ENCODE measurements at regions not wholly inside any gene's neighbourhood (a gene's known extent, or its start where the extent isn't known, plus 50 kb on each side); places are given as distances from the start of the nearest gene placed in this dataset.

DNA sequence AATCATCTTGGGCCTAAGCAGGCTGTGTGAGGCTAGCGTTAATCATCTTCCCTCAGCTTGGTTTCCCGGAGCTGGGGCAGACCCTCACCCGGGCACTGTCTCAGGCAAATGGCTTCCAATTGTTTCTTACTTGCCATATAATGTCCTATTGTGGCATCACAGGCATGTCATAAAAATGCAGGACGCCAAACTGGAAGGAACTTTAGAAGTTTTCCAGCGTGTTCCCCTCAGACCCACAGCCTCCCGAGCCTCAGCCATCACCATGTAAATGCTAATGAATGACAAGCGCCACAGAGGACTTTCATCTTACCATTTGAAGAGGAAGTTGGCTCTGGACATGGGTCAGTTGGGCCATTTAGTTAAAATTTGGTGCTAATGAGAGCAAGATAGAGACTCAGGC, 143.0 kb upstream of the IRX1 start:
- H3K4me2 ChIP-seq (ENCODE audit: insufficient read depth, low read length) = no peak overlapping the region
- WGBS (ENCODE audit: insufficient coverage, low coverage, missing lambda C conversion rate) = 0% methylated on average over 7 of the region's 7 CpGs
- H3K36me3 ChIP-seq (ENCODE audit: control insufficient read depth, insufficient read depth, low read length) = no peaks in the 10 kb centered on the region
- no peaks in the 10 kb centered on the region for H4K20me1 ChIP-seq (replicated peaks; ENCODE audit: control insufficient read depth, insufficient read depth, low read length)
- H3K9me1 ChIP-seq (ENCODE audit: control insufficient read depth, insufficient read depth, low read length) = no peaks in the 10 kb centered on the region
- H2AFZ ChIP-seq (ENCODE audit: low read depth, low read length) = no peak overlapping the region
- H3K79me2 ChIP-seq (ENCODE audit: control insufficient read depth, insufficient read depth, low read length) = no peaks in the 10 kb centered on the region
- TF ChIP-seq ZNF445 (CRISPR knock-in tag; IDR thresholded peaks at IDR 0.05; ENCODE audit: low read depth) (no peak), NCOA6 (IDR thresholded peaks at IDR 0.05) (no peak), MAFG (tag; conservative IDR thresholded peaks at IDR 0.05) (no peak), ZNF785 (CRISPR knock-in tag; IDR thresholded peaks at IDR 0.05) (no peak), NRF1 (conservative IDR thresholded peaks at IDR 0.05 in 1 of 2, IDR thresholded peaks at IDR 0.05 in 1 of 2) (no peak), ZNF589 (CRISPR knock-in tag; IDR thresholded peaks at IDR 0.05; ENCODE audit: low read depth) (no peak), TEAD2 (tag; IDR thresholded peaks at IDR 0.05) (no peak), HEY1 (CRISPR knock-in tag; IDR thresholded peaks at IDR 0.05; ENCODE audit: borderline replicate concordance) (no peak)
- TF ChIP-seq, protein P1, sequence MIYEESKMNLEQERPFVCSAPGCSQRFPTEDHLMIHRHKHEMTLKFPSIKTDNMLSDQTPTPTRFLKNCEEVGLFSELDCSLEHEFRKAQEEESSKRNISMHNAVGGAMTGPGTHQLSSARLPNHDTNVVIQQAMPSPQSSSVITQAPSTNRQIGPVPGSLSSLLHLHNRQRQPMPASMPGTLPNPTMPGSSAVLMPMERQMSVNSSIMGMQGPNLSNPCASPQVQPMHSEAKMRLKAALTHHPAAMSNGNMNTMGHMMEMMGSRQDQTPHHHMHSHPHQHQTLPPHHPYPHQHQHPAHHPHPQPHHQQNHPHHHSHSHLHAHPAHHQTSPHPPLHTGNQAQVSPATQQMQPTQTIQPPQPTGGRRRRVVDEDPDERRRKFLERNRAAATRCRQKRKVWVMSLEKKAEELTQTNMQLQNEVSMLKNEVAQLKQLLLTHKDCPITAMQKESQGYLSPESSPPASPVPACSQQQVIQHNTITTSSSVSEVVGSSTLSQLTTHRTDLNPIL (CRISPR knock-in tag; IDR thresholded peaks at IDR 0.05) = no peak
- peaks cover 0 to 6% of the 10 kb centered on the region in 2 experiments; a peak in 1 of 5 replicates for H3K27me3 ChIP-seq (ENCODE audit: control insufficient read depth in 2 of 2, insufficient read depth in 2 of 2, low read length in 2 of 2)
- no peak overlapping the region for H3K27ac ChIP-seq (ENCODE audit: extremely low read depth, low read depth, low read length)
- in situ Hi-C loops (cut with MboI) (no loop called here), intact Hi-C loops (cut with micrococcal nuclease) (no loop called here)
- ATAC-seq (no peak), DNase-seq (ENCODE audit: extremely low read depth in 1 of 4, low spot score in 3 of 4) (no peak), FAIRE-seq (no peak)
- no peak overlapping the region for H3K9ac ChIP-seq (ENCODE audit: insufficient read depth in 1 of 2, low read depth in 2 of 2, low read length in 2 of 2)
- no peaks in the 10 kb centered on the region for H3K9me3 ChIP-seq (replicated peaks; ENCODE audit: control insufficient read depth, insufficient read depth, low read depth, low read length)
- H3K4me3 ChIP-seq = no peak overlapping the region
- H3K4me1 ChIP-seq (replicated peaks in 1 of 2; ENCODE audit: control insufficient read depth in 2 of 2, insufficient read depth in 2 of 2, low read length in 2 of 2) = no peaks in the 10 kb centered on the region
- POLR2A ChIA-PET = no interaction called here
- CTCF ChIA-PET (ENCODE audit: low intra/inter-chr PET ratio) = no interaction called here
- no TSS peak for BruUV-seq (replicated peaks)
